NAMALWA (cell line): ENCODE measurements at regions not wholly inside any gene's neighbourhood (a gene's known extent, or its start where the extent isn't known, plus 50 kb on each side); places are given as distances from the start of the nearest gene placed in this dataset.

Experiments used
- DNase-seq: peaks from one replicate; pipeline ENCODE4 v3.0.0-alpha.2; 2015; ENCODE audit warnings: low spot score

GRCh38 chr2:188851826-188852225 lies 122.3 kb upstream of the COL3A1 start:
- no peak for DNase-seq

- DNase-seq: no peak
These were observed 121.4 kb upstream of the COL3A1 start for GRCh38 chr2:188852772-188853171.

- DNase-seq: no peak
These were observed 120.9 kb upstream of the COL3A1 start for GRCh38 chr2:188853307-188853706.

GRCh38 chr2:188865681-188866080 lies 108.5 kb upstream of the COL3A1 start:
- no peak for DNase-seq

GRCh38 chr2:188869550-188869949 lies 104.6 kb upstream of the COL3A1 start:
- no peak for DNase-seq

- DNase-seq: no peak
These were observed 103.9 kb upstream of the COL3A1 start for GRCh38 chr2:188870289-188870688.

GRCh38 chr2:188875104-188875503 lies 99.1 kb upstream of the COL3A1 start:
- DNase-seq: no peak

GRCh38 chr2:188878716-188879115 lies 95.5 kb upstream of the COL3A1 start:
- DNase-seq: no peak

GRCh38 chr2:188880740-188881139 lies 93.4 kb upstream of the COL3A1 start:
- no peak for DNase-seq

GRCh38 chr2:188881434-188881833 lies 92.7 kb upstream of the COL3A1 start:
- DNase-seq: no peak

GRCh38 chr2:188884046-188884445 lies 90.1 kb upstream of the COL3A1 start:
- DNase-seq: no peak

GRCh38 chr2:188884517-188884916 lies 89.7 kb upstream of the COL3A1 start:
- no peak for DNase-seq

GRCh38 chr2:188889187-188889586 lies 85.0 kb upstream of the COL3A1 start:
- no peak for DNase-seq

- DNase-seq: no peak
These were observed 83.4 kb upstream of the COL3A1 start for GRCh38 chr2:188890755-188891154.

- DNase-seq: no peak
These were observed 81.5 kb upstream of the COL3A1 start for GRCh38 chr2:188892636-188893035.

- no peak for DNase-seq
These were observed 80.2 kb upstream of the COL3A1 start for GRCh38 chr2:188893972-188894371.

- DNase-seq: no peak
These were observed 79.2 kb upstream of the COL3A1 start for GRCh38 chr2:188894979-188895378.

- no peak for DNase-seq
These were observed 77.1 kb upstream of the COL3A1 start for GRCh38 chr2:188897096-188897495.

GRCh38 chr2:188898261-188898660 lies 75.9 kb upstream of the COL3A1 start:
- DNase-seq: no peak

GRCh38 chr2:188902901-188903491 lies 71.2 kb upstream of the COL3A1 start:
- no peak for DNase-seq

- no peak for DNase-seq
These were observed 70.4 kb upstream of the COL3A1 start for GRCh38 chr2:188903740-188904139.

GRCh38 chr2:188909036-188909435 lies 65.1 kb upstream of the COL3A1 start:
- DNase-seq: no peak

GRCh38 chr2:188916736-188917135 lies 57.4 kb upstream of the COL3A1 start:
- DNase-seq: no peak

- no peak for DNase-seq
These were observed 56.5 kb upstream of the COL3A1 start for GRCh38 chr2:188917632-188918031.

GRCh38 chr2:188919824-188920223 lies 54.3 kb upstream of the COL3A1 start:
- no peak for DNase-seq
